ENCODE measurements at regions not wholly inside any gene's neighbourhood (a gene's known extent, or its start where the extent isn't known, plus 50 kb on each side); places are given as distances from the start of the nearest gene placed in this dataset.

- DNase-seq, result no peak
Measured at GRCh38 chr3:44098656-44099415, 142.8 kb upstream of the TOPAZ1 start.

GRCh38 chr3:44099566-44100297, 142.0 kb upstream of the TOPAZ1 start:
- DNase-seq, result no peak

- no peak for DNase-seq
Measured at GRCh38 chr3:44100298-44100695, 141.4 kb upstream of the TOPAZ1 start.

GRCh38 chr3:44104043-44104442, 137.6 kb upstream of the TOPAZ1 start:
- no peak for DNase-seq

GRCh38 chr3:44104668-44105321, 136.9 kb upstream of the TOPAZ1 start:
- DNase-seq, result no peak

GRCh38 chr3:44105571-44105970, 136.1 kb upstream of the TOPAZ1 start:
- no peak for DNase-seq

- DNase-seq, result no peak
Measured at GRCh38 chr3:44106756-44107155, 134.9 kb upstream of the TOPAZ1 start.

GRCh38 chr3:44108481-44108880, 133.2 kb upstream of the TOPAZ1 start:
- peak; percentile 76 to 80 for DNase-seq

- DNase-seq, result peak; percentile 64 to 86
Measured at GRCh38 chr3:44109771-44110361, 131.8 kb upstream of the TOPAZ1 start.

GRCh38 chr3:44110648-44111047, 131.0 kb upstream of the TOPAZ1 start:
- no peak for DNase-seq

- DNase-seq, result no peak
Measured at GRCh38 chr3:44111482-44111881, 130.2 kb upstream of the TOPAZ1 start.

- peak in 1 of 2 experiments; percentile 13 for DNase-seq
Measured at GRCh38 chr3:44114142-44114541, 127.5 kb upstream of the TOPAZ1 start.

- DNase-seq, result no peak
Measured at GRCh38 chr3:44117239-44117638, 124.4 kb upstream of the TOPAZ1 start.

- peak in 1 of 2 experiments; percentile 29 for DNase-seq
Measured at GRCh38 chr3:44117736-44118135, 124.0 kb upstream of the TOPAZ1 start.

GRCh38 chr3:44120721-44121582, 120.7 kb upstream of the TOPAZ1 start:
- DNase-seq, result no peak

GRCh38 chr3:44125246-44125645, 116.4 kb upstream of the TOPAZ1 start:
- DNase-seq, result no peak

- DNase-seq, result no peak
Measured at GRCh38 chr3:44125882-44126281, 115.8 kb upstream of the TOPAZ1 start.

- no peak for DNase-seq
Measured at GRCh38 chr3:44128057-44128775, 113.5 kb upstream of the TOPAZ1 start.

- DNase-seq, result no peak
Measured at GRCh38 chr3:44130249-44130648, 111.4 kb upstream of the TOPAZ1 start.

- DNase-seq, result no peak
Measured at GRCh38 chr3:44132061-44132460, 109.6 kb upstream of the TOPAZ1 start.

- no peak for DNase-seq
Measured at GRCh38 chr3:44132593-44132992, 109.1 kb upstream of the TOPAZ1 start.

GRCh38 chr3:44136421-44136820, 105.3 kb upstream of the TOPAZ1 start:
- DNase-seq, result no peak
